Endothelial cell of umbilical vein (primary cell): ENCODE measurements at regions not wholly inside any gene's neighbourhood (a gene's known extent, or its start where the extent isn't known, plus 50 kb on each side); places are given as distances from the start of the nearest gene placed in this dataset.

ENCODE experiments used
- BruUV-seq: library from RNA; stranded (reverse); fragments of 400-500 nt; replicated peaks from 2 replicates; lab custom pipeline; 2021; lab: Mats Ljungman, UMichigan
- CTCF ChIA-PET: fragments of 300-600, 350-600 bp; sonication (Branson Sonifier 250); formaldehyde crosslinking; loops from one replicate; lab custom pipeline; 2021; ENCODE audit warnings: antibody characterized with exemption, inconsistent platforms; lab: Charles Lee
- POLR2A ChIA-PET: fragments of 300-600, 350-600 bp; sonication (Branson Sonifier 250); formaldehyde crosslinking; loops from one replicate; lab custom pipeline; 2021; ENCODE audit warnings: antibody characterized with exemption, inconsistent platforms; lab: Charles Lee
- DNase-seq: peaks from one replicate; pipeline ENCODE4 v3.0.0-alpha.2; 2011; ENCODE audit warnings: low read depth, low spot score
- FAIRE-seq: peaks from 2 replicates; lab custom pipeline; 2011; peaks lifted over from hg19 to GRCh38; lab: Jason Lieb, UNC
- H2AFZ ChIP-seq: 2 replicates; pipeline ENCODE4 v1.6.0; 2012; ENCODE audit warnings: low read depth, low read length, control low read depth, inconsistent platforms
- H3K27ac ChIP-seq: 2 replicates; pipeline ENCODE4 v1.5.1; 2011; ENCODE audit warnings: low read depth, mild to moderate bottlenecking, control low read depth, low read length, moderate library complexity; ENCODE audit not compliant: insufficient read depth
- H3K27me3 ChIP-seq, 2 experiments: 2 replicates each; pipeline versions ENCODE4 v1.6.0 to v1.6.1; 2011; ENCODE audit warnings: low read length in 2 of 2, mixed read lengths in 1 of 2; ENCODE audit not compliant: control insufficient read depth in 2 of 2, insufficient read depth in 2 of 2
- H3K36me3 ChIP-seq, 2 experiments: 2 replicates in 1 of 2; 3 replicates in 1 of 2; pipeline ENCODE4 v1.5.1; 2011; ENCODE audit warnings: low read length in 2 of 2, mild to moderate bottlenecking in 1 of 2, moderate library complexity in 1 of 2; ENCODE audit not compliant: control insufficient read depth in 2 of 2, insufficient read depth in 2 of 2; ENCODE audit errors: extremely low read depth in 1 of 2
- H3K4me1 ChIP-seq: 3 replicates; pipeline ENCODE4 v1.5.1; 2011; ENCODE audit warnings: mild to moderate bottlenecking, low read length; ENCODE audit not compliant: control insufficient read depth, insufficient read depth; ENCODE audit errors: extremely low read depth
- H3K4me2 ChIP-seq: 2 replicates; pipeline ENCODE4 v1.6.1; 2011; ENCODE audit warnings: low read length, control low read depth, mixed read lengths; ENCODE audit not compliant: insufficient read depth
- H3K4me3 ChIP-seq, 3 experiments: fragments of 200-600 bp in 1 of 3; sonication (generic), shearing (Covaris generic) in 1 of 3; replicated peaks in 1 of 3; 2 replicates each; pipeline ENCODE4 v1.5.1; 2011 to 2016; ENCODE audit warnings: control low read depth in 3 of 3, low read length in 3 of 3, mild to moderate bottlenecking in 2 of 3, inconsistent platforms in 1 of 3, low read depth in 1 of 3, moderate library complexity in 1 of 3; ENCODE audit not compliant: insufficient read depth in 1 of 3
- H3K79me2 ChIP-seq: 2 replicates; pipeline ENCODE4 v1.6.0; 2012; ENCODE audit warnings: low read length, inconsistent platforms; ENCODE audit not compliant: control insufficient read depth, insufficient read depth
- H3K9ac ChIP-seq: replicated peaks from 2 replicates; pipeline ENCODE3; 2011; ENCODE audit warnings: low read length, control low read depth; ENCODE audit not compliant: insufficient read depth; ENCODE audit errors: extremely low read depth
- H3K9me1 ChIP-seq: replicated peaks from 3 replicates; pipeline ENCODE4 v1.6.0; 2011; ENCODE audit warnings: mild to moderate bottlenecking, low read length; ENCODE audit not compliant: control insufficient read depth, insufficient read depth; ENCODE audit errors: extremely low read depth
- H3K9me3 ChIP-seq: replicated peaks from 2 replicates; pipeline ENCODE4 v1.5.1; 2012; ENCODE audit warnings: low read length, inconsistent platforms; ENCODE audit not compliant: control insufficient read depth, insufficient read depth
- H4K20me1 ChIP-seq: replicated peaks from 2 replicates; pipeline ENCODE3; 2011; ENCODE audit warnings: mild to moderate bottlenecking, low read length; ENCODE audit not compliant: control insufficient read depth, insufficient read depth; ENCODE audit errors: extremely low read depth
- EZH2 ChIP-seq: IDR thresholded peaks from 2 replicates; pipeline ENCODE4 v1.6.1; 2012; ENCODE audit warnings: borderline replicate concordance, low read depth, mild to moderate bottlenecking, moderate library complexity, low read length, inconsistent platforms; ENCODE audit not compliant: severe bottlenecking
- FOS ChIP-seq: IDR thresholded peaks from 2 replicates; pipeline ENCODE4 v1.6.1; 2011; ENCODE audit warnings: mild to moderate bottlenecking, low read length, moderate library complexity, borderline replicate concordance; ENCODE audit not compliant: insufficient read depth
- GATA2 ChIP-seq: IDR thresholded peaks from 2 replicates; pipeline ENCODE4 v1.7.0; 2011; ENCODE audit warnings: low read depth, mild to moderate bottlenecking, moderate library complexity, mixed read lengths, low read length; ENCODE audit not compliant: insufficient read length, insufficient read depth
- JUN ChIP-seq: IDR thresholded peaks from 2 replicates; pipeline ENCODE4 v1.6.1; 2011; ENCODE audit warnings: borderline replicate concordance, low read depth; ENCODE audit not compliant: insufficient read length, insufficient read depth
- POLR2AphosphoS5 ChIP-seq: IDR thresholded peaks from 2 replicates; pipeline ENCODE4 v1.6.1; 2012; ENCODE audit warnings: low read depth, mild to moderate bottlenecking, control low read depth, low read length, moderate library complexity; ENCODE audit not compliant: insufficient read depth
- dilution Hi-C: fragments of 300-500 bp; cut with MboI; formaldehyde crosslinking; loops from one replicate; pipeline ENCODE4 v1.15.0; 2019; ENCODE audit warnings: low sequenced_read_pairs; ENCODE audit not compliant: extremely low pct_ligation_motif_present
- intact Hi-C: fragments of 100-400 bp; cut with micrococcal nuclease; formaldehyde crosslinking; loops from one replicate; pipeline ENCODE4 v1.10.0; 2022
- TF ChIP-seq, protein P1 (sequence below): IDR thresholded peaks from 2 replicates; pipeline ENCODE4 v1.6.1; 2011; ENCODE audit not compliant: insufficient read depth, insufficient read length
- TF ChIP-seq, protein P2 (sequence below), 2 donors: IDR thresholded peaks; 1 replicate in 1 of 2; 2 replicates in 1 of 2; pipeline ENCODE4 v1.5.1; 2011; ENCODE audit warnings: low read length in 2 of 2, mild to moderate bottlenecking in 2 of 2, moderate library complexity in 2 of 2, control low read depth in 1 of 2, inconsistent platforms in 1 of 2, low read depth in 1 of 2; ENCODE audit not compliant: insufficient read depth in 1 of 2; ENCODE audit errors: extremely low read depth in 1 of 2

DNA sequence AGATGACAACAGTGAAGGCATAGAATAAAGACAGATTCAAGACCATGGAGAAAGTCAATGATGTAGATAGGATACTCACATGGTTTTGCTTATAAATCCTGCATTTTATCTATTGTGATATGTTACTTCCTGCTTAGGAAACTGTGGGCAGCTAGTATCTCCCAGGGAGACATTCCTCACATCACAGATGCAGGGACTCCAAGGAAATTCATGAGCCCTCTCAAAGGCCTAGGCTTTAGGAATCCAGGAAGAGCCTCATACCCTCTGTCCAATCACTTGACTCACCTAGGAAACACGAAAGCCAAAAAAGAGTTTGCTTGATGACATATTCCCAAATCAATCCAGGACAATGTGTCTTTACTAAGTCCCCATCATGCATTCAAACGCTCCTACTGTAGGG lies 247.8 kb upstream of the KLHL29 start:
- TF ChIP-seq, protein P1, sequence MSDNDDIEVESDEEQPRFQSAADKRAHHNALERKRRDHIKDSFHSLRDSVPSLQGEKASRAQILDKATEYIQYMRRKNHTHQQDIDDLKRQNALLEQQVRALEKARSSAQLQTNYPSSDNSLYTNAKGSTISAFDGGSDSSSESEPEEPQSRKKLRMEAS: no peak
- TF ChIP-seq, protein P2, sequence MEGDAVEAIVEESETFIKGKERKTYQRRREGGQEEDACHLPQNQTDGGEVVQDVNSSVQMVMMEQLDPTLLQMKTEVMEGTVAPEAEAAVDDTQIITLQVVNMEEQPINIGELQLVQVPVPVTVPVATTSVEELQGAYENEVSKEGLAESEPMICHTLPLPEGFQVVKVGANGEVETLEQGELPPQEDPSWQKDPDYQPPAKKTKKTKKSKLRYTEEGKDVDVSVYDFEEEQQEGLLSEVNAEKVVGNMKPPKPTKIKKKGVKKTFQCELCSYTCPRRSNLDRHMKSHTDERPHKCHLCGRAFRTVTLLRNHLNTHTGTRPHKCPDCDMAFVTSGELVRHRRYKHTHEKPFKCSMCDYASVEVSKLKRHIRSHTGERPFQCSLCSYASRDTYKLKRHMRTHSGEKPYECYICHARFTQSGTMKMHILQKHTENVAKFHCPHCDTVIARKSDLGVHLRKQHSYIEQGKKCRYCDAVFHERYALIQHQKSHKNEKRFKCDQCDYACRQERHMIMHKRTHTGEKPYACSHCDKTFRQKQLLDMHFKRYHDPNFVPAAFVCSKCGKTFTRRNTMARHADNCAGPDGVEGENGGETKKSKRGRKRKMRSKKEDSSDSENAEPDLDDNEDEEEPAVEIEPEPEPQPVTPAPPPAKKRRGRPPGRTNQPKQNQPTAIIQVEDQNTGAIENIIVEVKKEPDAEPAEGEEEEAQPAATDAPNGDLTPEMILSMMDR (IDR thresholded peaks at IDR 0.05; ENCODE audit: extremely low read depth in 1 of 2, insufficient read depth in 1 of 2, low read depth in 1 of 2, low read length in 2 of 2): no peak
- TF ChIP-seq GATA2: no peak
- FAIRE-seq (no peak), DNase-seq (no peak)
- H3K4me2 ChIP-seq: no peak overlapping the region
- no peaks in the 10 kb centered on the region for H4K20me1 ChIP-seq
- POLR2A ChIA-PET: no interaction called here
- no peaks in the 10 kb centered on the region for H3K9me1 ChIP-seq
- H3K4me1 ChIP-seq: no peaks in the 10 kb centered on the region
- H3K27me3 ChIP-seq: no peaks in the 10 kb centered on the region
- peaks cover 9% of the 10 kb centered on the region for H3K9me3 ChIP-seq
- no peaks in the 10 kb centered on the region for H3K36me3 ChIP-seq
- H3K79me2 ChIP-seq: no peaks in the 10 kb centered on the region
- H3K9ac ChIP-seq: no peak overlapping the region
- CTCF ChIA-PET: no interaction called here
- no peak overlapping the region for H2AFZ ChIP-seq
- H3K27ac ChIP-seq: no peak overlapping the region
- intact Hi-C loops (no loop called here), dilution Hi-C loops (no loop called here)
- no TSS peak for BruUV-seq
- no peak overlapping the region for H3K4me3 ChIP-seq

DNA sequence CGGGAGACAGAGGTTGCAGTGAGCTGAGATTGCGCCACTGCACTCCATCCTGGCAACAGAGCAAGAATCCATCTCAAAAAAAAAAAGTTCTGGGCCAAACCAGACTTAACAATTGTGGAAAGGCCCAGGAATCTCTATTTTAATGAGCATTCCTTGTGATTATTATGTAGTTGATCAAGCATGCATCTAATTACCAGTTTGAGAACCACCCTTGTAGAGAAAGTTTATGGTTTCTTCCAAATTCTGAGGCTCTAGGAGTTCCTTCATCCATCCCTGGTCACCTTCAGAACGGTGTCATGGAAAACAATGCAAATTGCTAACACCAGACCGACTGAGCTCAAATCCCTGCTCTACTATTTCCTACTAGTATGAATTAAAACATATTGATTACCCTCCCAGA lies 246.3 kb upstream of the KLHL29 start:
- Histone ChIP-seq H3K27ac (no peak overlapping the region), H3K79me2 (no peaks in the 10 kb centered on the region), H3K4me1 (no peaks in the 10 kb centered on the region), H3K9ac (no peak overlapping the region), H3K9me1 (no peaks in the 10 kb centered on the region), H3K36me3 (no peaks in the 10 kb centered on the region), H4K20me1 (no peaks in the 10 kb centered on the region), H3K27me3 (no peaks in the 10 kb centered on the region), H3K4me2 (no peak overlapping the region), H2AFZ (no peak overlapping the region), H3K4me3 (no peak overlapping the region), H3K9me3 (peaks cover 9% of the 10 kb centered on the region)
- dilution Hi-C loops: no loop called here
- intact Hi-C loops: no loop called here
- DNase-seq: no peak
- no peak for FAIRE-seq
- POLR2A ChIA-PET: no interaction called here
- TF ChIP-seq EZH2: no peak
- TF ChIP-seq POLR2AphosphoS5: no peak
- TF ChIP-seq FOS: no peak
- TF ChIP-seq GATA2: no peak
- TF ChIP-seq JUN: no peak
- TF ChIP-seq, protein P1: no peak
- BruUV-seq: no TSS peak
- CTCF ChIA-PET: no interaction called here
